ENCODE measurements at regions not wholly inside any gene's neighbourhood (a gene's known extent, or its start where the extent isn't known, plus 50 kb on each side); places are given as distances from the start of the nearest gene placed in this dataset.

GRCh38 chr10:83140811-83141210 is 998.5 kb upstream of the GHITM start (continued):
- TF ChIP-seq SUZ12 (IDR thresholded peaks at IDR 0.05; ENCODE audit: low read length) (no peak), BCL11A (IDR thresholded peaks at IDR 0.05; ENCODE audit: low read depth in 2 of 2, low read length in 2 of 2) (no peak), EZH2 (IDR thresholded peaks at IDR 0.05; ENCODE audit: low read depth, low read length, severe bottlenecking) (no peak), CHD2 (IDR thresholded peaks at IDR 0.05; ENCODE audit: low read length) (no peak)
